IMR-90 (cell line): ENCODE measurements at regions not wholly inside any gene's neighbourhood (a gene's known extent, or its start where the extent isn't known, plus 50 kb on each side); places are given as distances from the start of the nearest gene placed in this dataset.

Source experiments
- BHLHE40 ChIP-seq: fragments of 150-350 bp; IDR thresholded peaks from 2 replicates; pipeline ENCODE4 v1.6.1; 2016; ENCODE audit warnings: mild to moderate bottlenecking, low read depth, low read length
- CEBPB ChIP-seq: IDR thresholded peaks from 2 replicates; pipeline ENCODE4 v1.6.1; 2012; ENCODE audit warnings: low read depth, low read length, improper control_type of control experiment
- CHD1 ChIP-seq: IDR thresholded peaks from 2 replicates; pipeline ENCODE4 v1.6.1; 2012; ENCODE audit warnings: low read depth, low read length, improper control_type of control experiment
- CTCF ChIP-seq: conservative IDR thresholded peaks from 2 replicates; pipeline ENCODE4 v1.5.1; 2012; ENCODE audit warnings: mild to moderate bottlenecking, low read depth, low read length, improper control_type of control experiment
- FOS ChIP-seq: fragments of 150-350 bp; IDR thresholded peaks from 2 replicates; pipeline ENCODE4 v1.6.1; 2016; ENCODE audit warnings: low read depth, low read length
- MAZ ChIP-seq: IDR thresholded peaks from 2 replicates; pipeline ENCODE4 v1.6.1; 2012; ENCODE audit warnings: low read depth, mild to moderate bottlenecking, low read length, improper control_type of control experiment, moderate library complexity, borderline replicate concordance
- MXI1 ChIP-seq: IDR thresholded peaks from 2 replicates; pipeline ENCODE4 v1.6.1; 2012; ENCODE audit warnings: low read depth, mild to moderate bottlenecking, low read length, moderate library complexity, borderline replicate concordance
- NFE2L2 ChIP-seq: fragments of 150-350 bp; IDR thresholded peaks from 2 replicates; pipeline ENCODE4 v1.6.1; 2016; ENCODE audit warnings: low read depth, mild to moderate bottlenecking, low read length
- POLR2A ChIP-seq: IDR thresholded peaks from 2 replicates; pipeline ENCODE4 v1.6.1; 2012; ENCODE audit warnings: mild to moderate bottlenecking, low read depth, low read length
- RAD21 ChIP-seq: IDR thresholded peaks from 2 replicates; pipeline ENCODE4 v1.6.1; 2012; ENCODE audit warnings: low read length, improper control_type of control experiment
- RFX5 ChIP-seq: IDR thresholded peaks from 2 replicates; pipeline ENCODE4 v1.8.0; 2012; ENCODE audit warnings: low read depth, mild to moderate bottlenecking, low read length, moderate library complexity
- SMC3 ChIP-seq: fragments of 150-350 bp; IDR thresholded peaks from 2 replicates; pipeline ENCODE4 v1.6.1; 2016; ENCODE audit warnings: low read depth, mild to moderate bottlenecking, antibody characterized with exemption, low read length, moderate library complexity
- TF ChIP-seq, protein P1 (sequence below): fragments of 150-350 bp; IDR thresholded peaks from 2 replicates; pipeline ENCODE4 v1.6.1; 2017; ENCODE audit warnings: mild to moderate bottlenecking, antibody characterized with exemption, low read length, low read depth

DNA sequence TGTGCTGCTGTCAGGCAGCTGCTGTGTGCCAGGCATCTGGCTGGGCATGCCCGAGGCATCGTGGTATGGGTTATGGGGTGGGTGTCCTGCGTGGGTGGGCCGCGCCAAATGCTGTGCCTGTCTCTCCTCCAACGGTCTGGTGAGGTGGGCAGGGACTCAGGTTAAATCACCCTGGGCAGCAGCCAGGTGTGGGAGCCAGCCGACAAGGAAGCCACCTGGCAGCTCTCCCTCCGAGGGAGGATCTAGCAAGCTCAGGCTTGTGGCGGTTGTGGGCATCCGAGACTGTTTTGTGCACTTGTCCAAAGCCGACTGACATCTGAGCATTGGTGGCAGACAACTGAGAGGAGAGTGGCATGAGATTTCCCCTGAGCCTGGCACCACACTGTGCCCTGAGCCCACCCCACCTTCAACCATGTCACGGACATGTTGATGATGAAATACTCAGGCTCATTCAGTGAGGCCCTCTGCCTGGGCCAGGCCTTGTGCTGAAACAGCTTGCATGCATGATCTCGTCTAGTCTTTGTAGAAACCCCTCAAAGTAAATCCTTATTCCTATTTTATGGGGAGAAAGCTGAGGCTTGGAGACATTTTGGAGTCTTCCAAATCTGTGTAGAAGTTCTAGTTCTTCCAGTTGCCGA lies 181.8 kb upstream of the MYL2 start:
- no peak for TF ChIP-seq NFE2L2
- TF ChIP-seq CTCF: no peak
- no peak for TF ChIP-seq POLR2A
- no peak for TF ChIP-seq RAD21
- no peak for TF ChIP-seq CHD1
- TF ChIP-seq SMC3: no peak
- TF ChIP-seq BHLHE40: no peak
- no peak for TF ChIP-seq MXI1
- no peak for TF ChIP-seq CEBPB
- TF ChIP-seq, protein P1, sequence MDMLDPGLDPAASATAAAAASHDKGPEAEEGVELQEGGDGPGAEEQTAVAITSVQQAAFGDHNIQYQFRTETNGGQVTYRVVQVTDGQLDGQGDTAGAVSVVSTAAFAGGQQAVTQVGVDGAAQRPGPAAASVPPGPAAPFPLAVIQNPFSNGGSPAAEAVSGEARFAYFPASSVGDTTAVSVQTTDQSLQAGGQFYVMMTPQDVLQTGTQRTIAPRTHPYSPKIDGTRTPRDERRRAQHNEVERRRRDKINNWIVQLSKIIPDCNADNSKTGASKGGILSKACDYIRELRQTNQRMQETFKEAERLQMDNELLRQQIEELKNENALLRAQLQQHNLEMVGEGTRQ: no peak
- no peak for TF ChIP-seq MAZ
- TF ChIP-seq RFX5: no peak
- TF ChIP-seq FOS: no peak
